ENCODE measurements at regions not wholly inside any gene's neighbourhood (a gene's known extent, or its start where the extent isn't known, plus 50 kb on each side); places are given as distances from the start of the nearest gene placed in this dataset.
"Not testable (repeated sequence)": the region's sequence is repeated elsewhere in the genome, so short reads cannot be mapped to it uniquely, and the experiment has no call there.

- no peak for DNase-seq (ENCODE audit: low read depth in 2 of 3, low spot score in 1 of 3)
These were observed 134.1 kb upstream of the RXFP2 start for GRCh38 chr13:31605076-31605860.

GRCh38 chr13:31607531-31607930 lies 131.8 kb upstream of the RXFP2 start:
- DNase-seq (ENCODE audit: low read depth in 2 of 3, low spot score in 1 of 3), result not testable (repeated sequence)

- not testable (repeated sequence) for DNase-seq (ENCODE audit: low read depth in 2 of 3, low spot score in 1 of 3)
These were observed 130.5 kb upstream of the RXFP2 start for GRCh38 chr13:31608780-31609179.

- no peak for DNase-seq (ENCODE audit: low read depth in 2 of 3, low spot score in 1 of 3)
These were observed 128.9 kb upstream of the RXFP2 start for GRCh38 chr13:31610270-31610998.

- DNase-seq (ENCODE audit: low read depth in 2 of 3, low spot score in 1 of 3), result no peak
These were observed 128.1 kb upstream of the RXFP2 start for GRCh38 chr13:31611214-31611613.

- no peak for DNase-seq (ENCODE audit: low read depth in 2 of 3, low spot score in 1 of 3)
These were observed 125.3 kb upstream of the RXFP2 start for GRCh38 chr13:31614073-31614472.

GRCh38 chr13:31614704-31615103 lies 124.6 kb upstream of the RXFP2 start:
- no peak for DNase-seq (ENCODE audit: low read depth in 2 of 3, low spot score in 1 of 3)

- no peak for DNase-seq (ENCODE audit: low read depth in 2 of 3, low spot score in 1 of 3)
These were observed 114.2 kb upstream of the RXFP2 start for GRCh38 chr13:31625115-31625514.

- DNase-seq (ENCODE audit: low read depth in 2 of 3, low spot score in 1 of 3), result no peak
These were observed 112.1 kb upstream of the RXFP2 start for GRCh38 chr13:31627097-31627845.

- DNase-seq (ENCODE audit: low read depth in 2 of 3, low spot score in 1 of 3), result no peak
These were observed 110.1 kb upstream of the RXFP2 start for GRCh38 chr13:31629085-31629780.

- DNase-seq (ENCODE audit: low read depth in 2 of 3, low spot score in 1 of 3), result no peak
These were observed 108.3 kb upstream of the RXFP2 start for GRCh38 chr13:31631071-31631470.

GRCh38 chr13:31631746-31632145 lies 107.6 kb upstream of the RXFP2 start:
- DNase-seq (ENCODE audit: low read depth in 2 of 3, low spot score in 1 of 3), result no peak

GRCh38 chr13:31638577-31638976 lies 100.7 kb upstream of the RXFP2 start:
- no peak for DNase-seq (ENCODE audit: low read depth in 2 of 3, low spot score in 1 of 3)

GRCh38 chr13:31639443-31640163 lies 99.7 kb upstream of the RXFP2 start:
- no peak for DNase-seq (ENCODE audit: low read depth in 2 of 3, low spot score in 1 of 3)

- DNase-seq (ENCODE audit: low read depth in 2 of 3, low spot score in 1 of 3), result no peak
These were observed 89.6 kb upstream of the RXFP2 start for GRCh38 chr13:31649766-31650165.

- no peak for DNase-seq (ENCODE audit: low read depth in 2 of 3, low spot score in 1 of 3)
These were observed 85.6 kb upstream of the RXFP2 start for GRCh38 chr13:31653730-31654129.

GRCh38 chr13:31663880-31664585 lies 75.3 kb upstream of the RXFP2 start:
- DNase-seq (ENCODE audit: low read depth in 2 of 3, low spot score in 1 of 3), result no peak

- DNase-seq (ENCODE audit: low read depth in 2 of 3, low spot score in 1 of 3), result no peak
These were observed 68.3 kb upstream of the RXFP2 start for GRCh38 chr13:31670831-31671617.

- DNase-seq (ENCODE audit: low read depth in 2 of 3, low spot score in 1 of 3), result no peak
These were observed 65.3 kb upstream of the RXFP2 start for GRCh38 chr13:31674051-31674450.

Measured in stimulated activated CD4-positive, alpha-beta T cell treated with anti-CD3 and anti-CD28 coated beads, Interleukin-12 subunit alpha, Interleukin-12 subunit beta, amount 100 ng/mL, for 48 hours (primary cell).